MM.1S (cell line): ENCODE measurements at regions not wholly inside any gene's neighbourhood (a gene's known extent, or its start where the extent isn't known, plus 50 kb on each side); places are given as distances from the start of the nearest gene placed in this dataset.

ENCODE experiments used
- EZH2 ChIP-seq: fragments of 300-600 bp; sonication (generic); optimal IDR thresholded peaks from 2 replicates; pipeline ENCODE3; 2017; ENCODE audit warnings: low read depth, mild to moderate bottlenecking, antibody characterized with exemption, low read length, mixed read lengths
- EZH2phosphoT487 ChIP-seq: fragments of 300-600 bp; sonication (generic); IDR thresholded peaks from 2 replicates; pipeline ENCODE4 v1.6.1; 2018; ENCODE audit warnings: antibody characterized with exemption, low read length
- TF ChIP-seq, protein P1 (sequence below): fragments of 300-600 bp; sonication (generic); IDR thresholded peaks from 2 replicates; pipeline ENCODE4 v1.5.1; 2016; ENCODE audit warnings: antibody characterized with exemption, low read length, mixed read lengths

DNA sequence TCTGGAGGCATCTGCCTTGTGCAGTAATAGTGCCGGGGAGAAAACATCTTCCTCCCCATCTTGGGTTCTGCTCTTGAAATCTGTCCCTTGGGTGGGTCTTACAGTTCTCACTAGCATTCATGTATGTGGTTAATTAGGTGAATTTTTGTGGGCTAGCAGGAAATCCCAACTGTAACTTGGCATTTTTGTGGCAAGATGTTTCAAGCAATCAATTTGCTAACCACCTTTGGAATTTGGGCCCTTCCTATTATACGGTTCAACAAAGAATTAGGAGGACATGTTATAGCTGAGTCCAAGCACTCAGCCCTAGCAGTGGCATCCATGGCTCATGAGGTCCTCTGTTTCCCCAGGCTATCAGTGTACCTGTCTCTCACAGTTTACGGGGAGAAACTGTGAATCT, 89.1 kb upstream of the MTNR1B start:
- TF ChIP-seq, protein P1, sequence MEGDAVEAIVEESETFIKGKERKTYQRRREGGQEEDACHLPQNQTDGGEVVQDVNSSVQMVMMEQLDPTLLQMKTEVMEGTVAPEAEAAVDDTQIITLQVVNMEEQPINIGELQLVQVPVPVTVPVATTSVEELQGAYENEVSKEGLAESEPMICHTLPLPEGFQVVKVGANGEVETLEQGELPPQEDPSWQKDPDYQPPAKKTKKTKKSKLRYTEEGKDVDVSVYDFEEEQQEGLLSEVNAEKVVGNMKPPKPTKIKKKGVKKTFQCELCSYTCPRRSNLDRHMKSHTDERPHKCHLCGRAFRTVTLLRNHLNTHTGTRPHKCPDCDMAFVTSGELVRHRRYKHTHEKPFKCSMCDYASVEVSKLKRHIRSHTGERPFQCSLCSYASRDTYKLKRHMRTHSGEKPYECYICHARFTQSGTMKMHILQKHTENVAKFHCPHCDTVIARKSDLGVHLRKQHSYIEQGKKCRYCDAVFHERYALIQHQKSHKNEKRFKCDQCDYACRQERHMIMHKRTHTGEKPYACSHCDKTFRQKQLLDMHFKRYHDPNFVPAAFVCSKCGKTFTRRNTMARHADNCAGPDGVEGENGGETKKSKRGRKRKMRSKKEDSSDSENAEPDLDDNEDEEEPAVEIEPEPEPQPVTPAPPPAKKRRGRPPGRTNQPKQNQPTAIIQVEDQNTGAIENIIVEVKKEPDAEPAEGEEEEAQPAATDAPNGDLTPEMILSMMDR: no peak
- no peak for TF ChIP-seq EZH2
- no peak for TF ChIP-seq EZH2phosphoT487
